PC-3 (cell line): ENCODE measurements at regions not wholly inside any gene's neighbourhood (a gene's known extent, or its start where the extent isn't known, plus 50 kb on each side); places are given as distances from the start of the nearest gene placed in this dataset.

ENCODE experiments used
- ATAC-seq: fragments of 200-7000 bp; cut with Tn5 transposase; 2 replicates; pipeline ENCODE4 v1.9.1; 2020; ENCODE audit warnings: mild to moderate bottlenecking, moderate library complexity
- BruUV-seq: library from RNA; stranded (reverse); fragments of 400-500 nt; replicated peaks from 2 replicates; lab custom pipeline; 2021; lab: Mats Ljungman, UMichigan
- CTCF ChIA-PET: fragments of 300-600 bp; sonication (Branson Sonifier 250); formaldehyde crosslinking; loops from one replicate; lab custom pipeline; 2022; ENCODE audit warnings: antibody characterized with exemption; lab: Charles Lee
- POLR2A ChIA-PET: fragments of 300-600 bp; sonication (Branson Sonifier 250); formaldehyde crosslinking; loops from one replicate; lab custom pipeline; 2022; ENCODE audit warnings: antibody characterized with exemption; ENCODE audit not compliant: unreplicated experiment; lab: Charles Lee
- DNase-seq: peaks from one replicate; pipeline ENCODE4 v3.0.0-alpha.2; 2015
- H2AFZ ChIP-seq: fragments of 300-600 bp; sonication (generic); 2 replicates; pipeline ENCODE4 v1.6.0; 2016; ENCODE audit warnings: antibody characterized with exemption, low read length
- H3F3A ChIP-seq: fragments of 300-600 bp; sonication (generic); one replicate; pipeline ENCODE4 v1.6.0; 2017; ENCODE audit warnings: antibody characterized with exemption, low read length, control low read depth, mild to moderate bottlenecking; ENCODE audit not compliant: unreplicated experiment
- H3K27ac ChIP-seq: fragments of 300-600 bp; sonication (generic); 2 replicates; pipeline ENCODE4 v1.5.1; 2016; ENCODE audit warnings: mild to moderate bottlenecking, low read length
- H3K27me3 ChIP-seq: fragments of 300-600 bp; sonication (generic); 2 replicates; pipeline ENCODE4 v1.6.1; 2016; ENCODE audit warnings: low read length, mixed read lengths
- H3K36me3 ChIP-seq: fragments of 300-600 bp; sonication (generic); 2 replicates; pipeline ENCODE4 v1.6.1; 2016; ENCODE audit warnings: low read depth, mixed run types, low read length, mixed read lengths
- H3K4me1 ChIP-seq: fragments of 300-600 bp; sonication (generic); 2 replicates; pipeline ENCODE4 v1.5.1; 2016; ENCODE audit warnings: low read length; ENCODE audit not compliant: insufficient read depth
- H3K4me2 ChIP-seq: fragments of 300-600 bp; sonication (generic); 2 replicates; pipeline ENCODE4 v1.6.0; 2016; ENCODE audit warnings: low read length
- H3K4me3 ChIP-seq: fragments of 300-600 bp; sonication (generic); 2 replicates; pipeline ENCODE4 v1.5.1; 2016; ENCODE audit warnings: mild to moderate bottlenecking, low read length, mixed read lengths
- H3K79me2 ChIP-seq: fragments of 300-600 bp; sonication (generic); 2 replicates; pipeline ENCODE4 v1.6.1; 2017; ENCODE audit warnings: low read length, mixed read lengths
- H3K9ac ChIP-seq: fragments of 300-600 bp; sonication (generic); 2 replicates; pipeline ENCODE4 v1.6.0; 2016; ENCODE audit warnings: mild to moderate bottlenecking, low read length
- H3K9me2 ChIP-seq: fragments of 300-600 bp; sonication (generic); replicated peaks from 2 replicates; pipeline ENCODE4 v1.6.1; 2016; ENCODE audit warnings: mixed run types, low read length, mixed read lengths
- H3K9me3 ChIP-seq: fragments of 300-600 bp; sonication (generic); 2 replicates; pipeline ENCODE4 v1.6.1; 2016; ENCODE audit warnings: low read length, mixed read lengths
- H4K20me1 ChIP-seq: fragments of 300-600 bp; sonication (generic); 2 replicates; pipeline ENCODE4 v1.6.1; 2016; ENCODE audit warnings: low read length, mixed read lengths
- EZH2 ChIP-seq: fragments of 300-600 bp; sonication (generic); IDR thresholded peaks from one replicate; pipeline ENCODE4 v1.6.1; 2017; ENCODE audit warnings: antibody characterized with exemption, mild to moderate bottlenecking, low read length; ENCODE audit not compliant: unreplicated experiment
- EZH2phosphoT487 ChIP-seq: fragments of 300-600 bp; sonication (generic); IDR thresholded peaks from 2 replicates; pipeline ENCODE4 v1.6.1; 2018; ENCODE audit warnings: mild to moderate bottlenecking, antibody characterized with exemption, low read length, borderline replicate concordance
- intact Hi-C: fragments of 100-400 bp; cut with micrococcal nuclease; formaldehyde crosslinking; loops from 2 replicates; pipeline ENCODE4 v1.9.0; 2023
- TF ChIP-seq, protein P1 (sequence below): fragments of 300-600 bp; sonication (generic); conservative IDR thresholded peaks from 2 replicates; pipeline ENCODE4 v1.5.1; 2017; ENCODE audit warnings: antibody characterized with exemption, low read depth, mild to moderate bottlenecking, low read length

DNA sequence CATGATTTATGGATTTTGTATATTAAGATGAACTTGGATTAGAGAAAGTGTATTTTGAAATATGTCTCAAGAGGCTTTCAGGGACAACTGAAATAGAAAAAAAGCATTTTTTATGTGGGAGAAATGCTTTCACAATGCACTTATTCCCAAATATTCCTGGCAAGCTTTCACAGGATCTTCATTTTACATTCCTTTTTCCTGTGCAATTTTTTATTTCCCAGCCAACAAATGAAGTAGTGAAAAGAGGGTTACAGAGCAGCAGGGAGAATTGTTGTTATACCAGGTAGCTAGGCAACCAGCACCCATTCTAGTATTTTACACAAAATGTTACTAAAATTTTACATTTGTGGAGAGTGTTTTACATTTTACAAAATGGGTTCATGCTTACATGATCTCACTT lies 167.0 kb upstream of the RPRM start:
- DNase-seq (no peak), ATAC-seq (no peak)
- no peak overlapping the region for H3K4me2 ChIP-seq
- no peaks in the 10 kb centered on the region for H3K9me3 ChIP-seq
- H3F3A ChIP-seq: no peaks in the 10 kb centered on the region
- intact Hi-C loops: no loop called here
- no peaks in the 10 kb centered on the region for H3K36me3 ChIP-seq
- no peaks in the 10 kb centered on the region for H4K20me1 ChIP-seq
- no peak overlapping the region for H2AFZ ChIP-seq
- H3K4me3 ChIP-seq: no peak overlapping the region
- H3K9me2 ChIP-seq: no peaks in the 10 kb centered on the region
- no peak overlapping the region for H3K27ac ChIP-seq
- H3K9ac ChIP-seq: no peak overlapping the region
- H3K27me3 ChIP-seq: peaks cover 6% of the 10 kb centered on the region; the same call in 1 of the 2 replicates
- TF ChIP-seq, protein P1, sequence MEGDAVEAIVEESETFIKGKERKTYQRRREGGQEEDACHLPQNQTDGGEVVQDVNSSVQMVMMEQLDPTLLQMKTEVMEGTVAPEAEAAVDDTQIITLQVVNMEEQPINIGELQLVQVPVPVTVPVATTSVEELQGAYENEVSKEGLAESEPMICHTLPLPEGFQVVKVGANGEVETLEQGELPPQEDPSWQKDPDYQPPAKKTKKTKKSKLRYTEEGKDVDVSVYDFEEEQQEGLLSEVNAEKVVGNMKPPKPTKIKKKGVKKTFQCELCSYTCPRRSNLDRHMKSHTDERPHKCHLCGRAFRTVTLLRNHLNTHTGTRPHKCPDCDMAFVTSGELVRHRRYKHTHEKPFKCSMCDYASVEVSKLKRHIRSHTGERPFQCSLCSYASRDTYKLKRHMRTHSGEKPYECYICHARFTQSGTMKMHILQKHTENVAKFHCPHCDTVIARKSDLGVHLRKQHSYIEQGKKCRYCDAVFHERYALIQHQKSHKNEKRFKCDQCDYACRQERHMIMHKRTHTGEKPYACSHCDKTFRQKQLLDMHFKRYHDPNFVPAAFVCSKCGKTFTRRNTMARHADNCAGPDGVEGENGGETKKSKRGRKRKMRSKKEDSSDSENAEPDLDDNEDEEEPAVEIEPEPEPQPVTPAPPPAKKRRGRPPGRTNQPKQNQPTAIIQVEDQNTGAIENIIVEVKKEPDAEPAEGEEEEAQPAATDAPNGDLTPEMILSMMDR: no peak
- no peak for TF ChIP-seq EZH2
- TF ChIP-seq EZH2phosphoT487: no peak
- H3K79me2 ChIP-seq: no peaks in the 10 kb centered on the region
- no TSS peak for BruUV-seq
- POLR2A ChIA-PET: no interaction called here
- CTCF ChIA-PET: no interaction called here
- no peaks in the 10 kb centered on the region for H3K4me1 ChIP-seq

DNA sequence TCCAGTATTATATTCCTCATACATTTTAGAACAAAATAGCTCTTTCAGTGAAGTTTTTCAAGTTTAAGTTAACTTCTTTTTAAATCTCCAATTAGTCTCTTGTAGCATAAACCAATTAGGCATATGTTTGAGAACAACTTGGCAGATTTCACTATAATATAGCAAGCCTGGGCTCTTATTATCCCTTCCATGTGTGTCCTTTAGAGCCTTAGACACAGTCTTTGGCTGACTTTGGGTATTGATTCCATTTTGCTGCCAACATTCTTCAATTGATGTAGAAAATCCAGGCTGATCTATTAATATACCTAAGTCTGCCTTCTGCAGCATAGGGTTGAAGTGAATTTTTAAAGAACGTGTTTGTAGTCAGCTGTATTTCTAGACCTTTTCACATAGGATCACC lies 179.1 kb upstream of the RPRM start:
- H3K27me3 ChIP-seq: peaks cover 5% of the 10 kb centered on the region; the same call in 1 of the 2 replicates
- POLR2A ChIA-PET: no interaction called here
- intact Hi-C loops: no loop called here
- no peaks in the 10 kb centered on the region for H3K79me2 ChIP-seq
- no peak overlapping the region for H3K27ac ChIP-seq
- no peaks in the 10 kb centered on the region for H3K9me2 ChIP-seq
- CTCF ChIA-PET: no interaction called here
- DNase-seq (no peak), ATAC-seq (no peak)
- no peaks in the 10 kb centered on the region for H3K36me3 ChIP-seq
- H3K4me1 ChIP-seq: no peaks in the 10 kb centered on the region
- no peaks in the 10 kb centered on the region for H4K20me1 ChIP-seq
- no peaks in the 10 kb centered on the region for H3F3A ChIP-seq
- no peaks in the 10 kb centered on the region for H3K9me3 ChIP-seq
- no TSS peak for BruUV-seq
- TF ChIP-seq EZH2 (no peak), EZH2phosphoT487 (no peak)
- TF ChIP-seq, protein P1: no peak
- no peak overlapping the region for H3K9ac ChIP-seq
- H2AFZ ChIP-seq: no peak overlapping the region
- H3K4me2 ChIP-seq: no peak overlapping the region
- H3K4me3 ChIP-seq: no peak overlapping the region

DNA sequence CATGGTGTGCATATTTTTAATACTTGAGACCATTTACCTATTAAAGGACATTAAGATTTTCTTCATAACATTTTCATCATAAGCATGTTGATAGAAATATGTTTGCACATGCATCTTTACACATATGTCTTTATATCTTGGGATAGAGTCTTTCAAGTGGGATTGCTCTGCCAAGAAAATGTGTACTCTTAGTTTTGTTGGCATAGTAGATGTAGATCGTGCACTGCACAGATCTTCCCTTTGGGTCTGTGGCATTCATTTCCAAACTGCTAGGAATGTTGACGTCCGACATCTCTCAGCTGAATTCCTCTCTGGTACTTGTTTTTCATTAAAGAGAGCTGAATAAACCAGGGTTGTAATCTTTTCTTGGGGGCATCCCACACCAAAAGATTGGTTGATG lies 183.2 kb upstream of the RPRM start:
- H3K4me2 ChIP-seq: no peak overlapping the region
- intact Hi-C loops: no loop called here
- ATAC-seq (no peak), DNase-seq (no peak)
- H2AFZ ChIP-seq: no peak overlapping the region
- H4K20me1 ChIP-seq: no peaks in the 10 kb centered on the region
- H3K79me2 ChIP-seq: no peaks in the 10 kb centered on the region
- no peaks in the 10 kb centered on the region for H3K4me1 ChIP-seq
- BruUV-seq: no TSS peak
- H3K9ac ChIP-seq: no peak overlapping the region
- ChIA-PET POLR2A (no interaction called here), CTCF (no interaction called here)
- no peaks in the 10 kb centered on the region for H3K9me2 ChIP-seq
- TF ChIP-seq EZH2phosphoT487 (no peak), EZH2 (no peak)
- TF ChIP-seq, protein P1: no peak
- no peaks in the 10 kb centered on the region for H3K9me3 ChIP-seq
- H3K27me3 ChIP-seq: no peaks in the 10 kb centered on the region
- H3F3A ChIP-seq: no peaks in the 10 kb centered on the region
- no peaks in the 10 kb centered on the region for H3K36me3 ChIP-seq
- no peak overlapping the region for H3K4me3 ChIP-seq
- no peak overlapping the region for H3K27ac ChIP-seq
